NCI-H2196 treated with DMSO at 0.1 percent for 48 hours (cell line): ENCODE measurements at regions not wholly inside any gene's neighbourhood (a gene's known extent, or its start where the extent isn't known, plus 50 kb on each side); places are given as distances from the start of the nearest gene placed in this dataset.
A peak's percentile ranks its signal among the peaks of the same experiment; 100 is the strongest.
"Not testable (repeated sequence)": the region's sequence is repeated elsewhere in the genome, so short reads cannot be mapped to it uniquely, and the experiment has no call there.

Experiments used
- DNase-seq: peaks from one replicate; lab custom pipeline; 2025; ENCODE audit not compliant: unreplicated experiment; lab: John Stamatoyannopoulos, UW

DNA sequence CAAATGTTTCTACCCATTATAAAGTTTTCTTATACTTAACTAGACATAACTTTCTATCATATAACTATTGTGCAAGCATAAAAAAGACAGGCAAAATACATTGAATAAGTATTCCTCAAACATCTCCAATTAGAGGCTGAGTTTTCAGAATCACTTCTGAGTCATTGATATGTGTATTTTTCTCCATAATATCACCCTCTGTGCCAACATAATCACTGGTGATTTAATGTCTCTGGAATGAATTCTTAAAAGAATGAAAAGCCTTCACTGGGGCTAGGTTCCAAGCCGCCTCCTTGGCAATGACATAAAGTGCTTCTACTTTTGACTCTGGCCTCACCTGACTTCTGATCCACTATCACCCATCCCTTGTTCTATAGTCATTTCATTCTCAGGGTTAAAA, 197.0 kb upstream of the E2F8 start:
- DNase-seq: no peak

- DNase-seq: no peak
These were observed 196.2 kb upstream of the E2F8 start for GRCh38 chr11:19436932-19437331.

GRCh38 chr11:19435306-19435989, 194.7 kb upstream of the E2F8 start:
- DNase-seq: no peak

- no peak for DNase-seq
These were observed 193.0 kb upstream of the E2F8 start for GRCh38 chr11:19433791-19434190.

DNA sequence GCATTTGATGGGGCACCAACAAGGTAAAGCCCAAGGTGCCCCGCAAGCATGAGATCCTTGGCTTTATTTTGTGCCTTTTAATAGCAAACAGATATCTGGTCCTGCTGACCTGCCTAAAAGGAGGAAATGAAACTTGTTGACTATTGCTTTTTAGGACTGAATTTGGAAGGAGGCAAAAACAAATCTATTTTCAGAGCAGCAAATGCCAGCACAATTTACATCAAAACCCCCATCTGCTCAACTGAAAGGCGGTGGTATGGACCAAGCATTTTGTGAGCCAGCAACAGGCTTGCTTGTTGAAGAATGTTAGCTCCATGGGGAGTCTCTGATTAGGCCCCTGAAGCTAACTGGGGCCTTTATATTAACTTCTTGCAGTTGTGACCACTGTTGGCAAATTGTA, 192.6 kb upstream of the E2F8 start:
- no peak for DNase-seq

DNA sequence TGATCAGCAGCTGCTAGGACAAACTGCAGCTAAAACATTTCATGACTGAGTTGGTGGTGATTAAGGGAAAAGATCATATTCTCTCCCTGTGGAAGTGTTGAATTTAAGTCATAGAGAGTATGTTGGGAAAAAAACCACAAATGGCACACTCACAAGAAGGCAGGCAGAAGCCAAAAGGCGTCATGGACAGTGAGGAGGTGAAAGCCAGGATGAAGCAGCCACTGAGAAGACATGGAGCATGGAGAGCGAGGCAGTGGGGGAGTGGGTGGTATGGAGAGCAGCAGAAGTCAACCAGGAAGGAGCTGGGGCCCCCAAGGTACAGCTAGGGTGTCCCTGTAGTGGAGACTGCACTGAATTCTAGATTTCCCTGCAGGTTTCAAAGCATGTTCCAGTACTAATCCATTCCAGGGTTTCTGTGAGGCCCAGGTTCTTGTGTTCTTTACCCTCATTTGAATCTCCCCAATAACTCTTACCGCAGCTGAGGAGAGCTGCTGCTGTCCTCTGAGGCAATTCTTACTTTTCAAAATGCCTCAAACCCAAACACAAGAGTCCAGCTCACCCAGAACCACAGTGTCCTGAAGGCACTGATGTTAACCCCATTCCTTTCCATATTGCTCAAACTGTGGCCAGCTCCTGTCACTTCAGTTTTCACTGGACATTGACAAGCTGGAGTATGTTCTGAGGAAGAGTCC, 191.8 kb upstream of the E2F8 start:
- DNase-seq: no peak

GRCh38 chr11:19430754-19431398, 190.1 kb upstream of the E2F8 start:
- no peak for DNase-seq

GRCh38 chr11:19430346-19430745, 189.6 kb upstream of the E2F8 start:
- DNase-seq: no peak

- DNase-seq: no peak
These were observed 188.5 kb upstream of the E2F8 start for GRCh38 chr11:19429108-19429760.

DNA sequence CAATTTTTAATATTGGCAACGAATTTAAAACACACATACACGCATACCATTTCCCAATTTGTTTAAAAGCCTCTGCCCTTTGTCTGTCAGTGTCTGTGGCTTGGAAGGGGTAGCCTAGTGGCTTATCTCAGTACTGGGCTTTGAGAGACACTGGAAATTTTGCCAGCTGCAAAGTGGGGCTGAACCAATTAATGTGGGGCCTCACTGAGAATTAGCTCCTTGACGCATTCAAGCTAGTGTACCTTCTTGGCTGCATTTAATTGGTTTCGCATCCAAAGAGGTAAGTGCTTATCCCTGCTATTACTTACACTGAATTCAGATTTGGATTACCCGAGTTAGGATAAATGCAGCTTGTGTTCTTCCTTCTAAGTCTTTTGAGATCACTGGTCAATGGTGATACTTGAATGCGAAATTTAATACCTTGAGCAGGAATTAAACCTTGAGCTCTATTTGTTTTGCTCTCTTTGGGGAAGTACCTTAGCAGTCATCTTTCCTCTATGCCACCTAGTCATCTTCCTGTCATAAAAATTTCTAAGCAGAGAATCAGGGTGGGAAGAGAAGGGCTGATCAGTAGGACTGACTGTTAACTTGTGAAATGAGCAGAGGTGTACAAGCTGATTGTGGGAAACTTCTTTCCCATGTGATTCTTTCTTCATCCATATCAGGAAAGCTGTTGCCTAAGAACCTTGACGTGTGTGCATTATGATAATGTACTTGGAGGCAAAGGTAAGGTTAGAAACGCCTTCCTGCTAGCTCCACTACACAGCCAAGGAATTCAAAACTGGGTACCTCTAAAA, 187.7 kb upstream of the E2F8 start:
- DNase-seq: peak; percentile 55

DNA sequence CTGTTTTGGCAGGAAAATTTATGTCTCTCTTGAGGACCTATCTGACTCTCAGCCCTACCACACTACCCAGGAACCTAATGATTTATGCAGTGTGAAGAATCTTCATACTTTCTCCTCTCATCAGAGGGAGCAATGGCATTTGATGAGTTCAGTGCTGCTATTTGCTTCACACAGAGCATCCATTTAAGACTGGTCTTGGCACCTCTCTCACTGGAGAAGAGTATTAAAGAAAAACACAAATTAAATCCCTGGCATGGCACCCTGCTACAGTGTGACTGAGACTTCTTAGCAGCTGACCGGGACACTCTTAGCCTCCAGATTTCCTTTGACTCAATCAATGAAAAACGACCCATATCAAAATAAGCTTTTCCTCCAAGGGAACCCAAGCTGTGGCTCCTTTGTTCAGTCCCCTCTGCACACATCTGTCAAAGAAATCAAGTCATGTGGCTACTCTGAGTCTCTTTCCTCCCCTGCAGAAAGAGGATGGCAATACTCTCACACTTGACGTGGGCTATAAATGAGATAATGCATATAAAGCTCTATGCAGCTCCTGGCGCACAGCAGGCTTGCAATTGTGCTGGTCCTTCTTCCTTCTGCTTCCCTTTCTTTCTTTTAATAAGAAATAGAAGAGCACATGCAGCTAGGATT, 186.1 kb upstream of the E2F8 start:
- no peak for DNase-seq

DNA sequence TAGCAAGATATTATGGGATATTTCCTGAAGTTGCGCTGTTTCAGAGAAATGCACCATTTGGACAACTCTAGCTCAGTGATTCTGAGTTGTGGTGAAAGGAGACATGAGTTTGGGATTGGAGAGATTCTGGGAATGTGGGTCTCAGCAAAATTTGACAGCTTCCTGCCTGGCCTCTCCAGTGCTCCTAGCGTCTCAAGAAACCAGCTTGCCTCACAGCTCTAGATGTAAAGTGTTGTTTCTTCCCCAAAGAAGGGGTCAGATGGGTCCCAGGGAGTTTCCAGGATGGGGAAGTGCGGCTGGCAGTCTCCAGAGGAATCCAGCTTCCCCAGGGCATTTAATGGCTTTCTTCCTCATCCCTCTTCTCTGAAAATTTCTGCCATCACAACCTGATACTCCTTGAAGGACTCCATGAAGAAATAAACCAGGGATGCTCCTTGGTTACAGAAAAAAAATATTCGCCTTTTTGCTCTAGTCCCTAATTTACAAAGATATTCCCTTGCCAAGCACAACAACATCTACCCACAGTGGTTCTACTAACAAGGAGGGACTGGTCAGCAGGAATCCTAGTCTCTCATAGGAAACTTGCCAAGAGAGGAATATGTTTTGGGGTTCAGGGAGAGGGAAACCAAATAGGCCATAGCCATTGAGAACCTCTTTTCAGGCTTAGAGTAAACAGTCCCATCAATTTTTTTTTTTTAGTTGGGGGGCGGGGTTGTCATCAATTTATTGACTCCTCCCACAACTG, 185.4 kb upstream of the E2F8 start:
- no peak for DNase-seq

DNA sequence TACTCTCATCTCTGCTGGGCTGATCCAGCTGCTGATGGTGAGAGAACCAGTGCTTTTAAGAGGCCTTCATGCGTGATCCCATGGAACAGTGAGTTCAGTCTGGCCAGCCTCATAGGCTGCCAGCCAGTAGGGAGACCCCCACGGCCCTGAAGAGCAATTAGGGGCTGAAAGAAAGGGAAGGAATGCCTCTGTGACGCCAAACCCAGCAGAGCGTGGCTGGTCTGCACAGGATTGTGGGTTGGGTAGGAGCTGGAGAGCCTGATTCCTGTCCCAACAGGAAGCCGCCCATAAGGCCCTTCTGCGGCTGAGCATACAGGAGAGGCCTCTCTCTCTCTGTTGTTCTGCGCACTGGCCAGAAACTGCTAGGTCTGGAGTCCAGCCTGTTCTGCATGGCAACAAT, 181.5 kb upstream of the E2F8 start:
- DNase-seq: no peak

GRCh38 chr11:19420868-19421533, 180.3 kb upstream of the E2F8 start:
- DNase-seq: no peak

DNA sequence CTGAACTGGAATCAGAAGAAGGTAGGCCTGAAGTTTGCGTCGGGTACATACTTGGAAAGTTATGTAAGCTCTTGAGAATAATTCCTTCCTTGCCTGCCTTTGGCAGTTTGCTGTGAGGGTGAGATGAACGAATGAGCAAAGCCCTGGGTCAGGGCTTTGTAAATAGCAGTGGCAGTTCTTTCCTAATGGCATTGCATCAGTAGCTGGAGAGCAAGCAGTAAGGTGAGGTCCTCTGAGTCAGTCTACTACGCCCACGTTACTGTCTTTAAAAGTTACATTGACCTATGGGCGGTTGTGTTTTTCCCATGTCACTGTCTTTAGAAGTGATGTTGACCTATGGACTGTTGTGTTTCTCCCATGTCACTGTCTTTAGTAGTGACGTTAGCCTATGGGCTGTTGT, 179.1 kb upstream of the E2F8 start:
- no peak for DNase-seq

DNA sequence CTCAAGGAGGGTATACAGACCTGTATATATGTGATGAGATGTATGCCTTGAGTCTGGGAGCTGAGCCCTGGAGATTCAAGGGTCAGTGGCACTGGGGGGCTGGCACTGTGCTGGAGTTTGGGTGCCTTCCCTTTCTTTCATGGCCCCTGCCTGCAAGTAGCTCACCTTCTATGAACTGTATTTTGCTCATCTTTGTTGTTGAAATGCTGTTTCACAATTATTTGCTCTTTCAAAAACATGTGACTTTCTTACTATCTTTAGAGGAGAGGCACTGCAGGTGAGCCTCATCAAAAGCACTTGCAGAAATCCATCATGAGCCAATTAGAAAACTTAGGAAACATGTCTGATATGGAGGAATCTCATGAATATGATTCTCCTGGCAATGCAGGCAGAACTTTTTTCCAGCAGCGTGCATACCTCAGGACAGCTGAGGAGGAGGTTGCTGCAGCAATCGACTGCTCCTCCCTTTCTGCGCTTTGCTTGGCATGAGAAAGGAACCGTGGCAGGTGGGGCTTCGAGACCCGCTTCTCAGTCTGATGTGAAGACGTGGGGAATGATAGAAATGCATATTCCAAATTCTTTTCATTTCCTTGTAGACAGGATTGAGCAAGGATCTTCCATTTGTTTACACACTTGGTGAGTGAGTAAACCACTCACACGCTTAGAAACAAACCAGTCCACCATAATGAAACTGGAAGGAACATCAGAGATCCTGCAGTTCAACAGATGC, 178.4 kb upstream of the E2F8 start:
- DNase-seq: no peak

DNA sequence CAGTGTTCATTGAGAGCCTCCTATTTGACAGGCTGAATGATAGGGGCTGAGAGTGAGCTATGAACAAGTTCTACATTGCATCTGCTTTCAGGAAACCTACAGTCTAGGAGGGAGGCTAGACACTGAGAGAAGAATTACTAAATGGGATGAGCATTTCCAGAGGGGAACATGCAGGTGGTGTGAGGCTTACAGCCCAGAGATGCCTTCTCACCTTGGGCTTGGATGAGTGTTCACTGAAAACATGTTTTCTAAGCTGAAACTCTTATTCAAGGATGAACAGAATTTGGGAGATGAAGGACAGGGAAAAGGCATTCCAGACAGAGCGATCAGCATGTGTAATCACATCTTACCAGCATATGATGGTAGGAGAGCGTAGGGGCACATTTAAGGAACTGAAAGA, 177.5 kb upstream of the E2F8 start:
- no peak for DNase-seq

DNA sequence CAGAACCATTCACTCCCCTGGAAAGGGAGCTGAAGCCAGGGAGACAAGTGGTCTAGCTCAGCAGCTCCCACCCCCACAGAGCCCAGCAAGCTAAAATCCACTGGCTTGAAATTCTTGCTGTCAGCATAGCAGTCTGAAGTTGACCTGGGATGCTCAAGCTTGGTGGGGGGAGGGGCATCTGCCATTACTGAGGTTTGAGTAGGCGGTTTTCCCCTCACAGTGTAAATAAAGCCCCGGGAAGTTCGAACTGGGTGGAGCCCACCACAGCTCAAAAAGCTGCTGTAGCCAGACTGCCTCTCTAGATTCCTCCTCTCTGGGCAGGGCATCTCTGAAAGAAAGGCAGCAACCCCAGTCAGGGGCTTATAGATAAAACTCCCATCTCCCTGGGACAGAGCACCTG, 171.3 kb upstream of the E2F8 start:
- DNase-seq: not testable (repeated sequence)

- no peak for DNase-seq
These were observed 169.3 kb upstream of the E2F8 start for GRCh38 chr11:19410032-19410431.
